Thoracic aorta (tissue), 2 donors: ENCODE measurements at regions not wholly inside any gene's neighbourhood (a gene's known extent, or its start where the extent isn't known, plus 50 kb on each side); places are given as distances from the start of the nearest gene placed in this dataset.

ENCODE experiments used
- ATAC-seq: fragments of 150-250 bp; one replicate; pipeline ENCODE4 v1.8.0; 2017; ENCODE audit warnings: low read depth; ENCODE audit not compliant: insufficient number of reproducible peaks, low FRiP score
- DNase-seq: peaks from one replicate; pipeline ENCODE4 v3.0.0-alpha.2; 2020; ENCODE audit warnings: low spot score
- H3K27ac ChIP-seq, 2 donors: fragments of 200-600 bp; sonication (generic); 1 replicate in 1 of 2; 2 replicates in 1 of 2; pipeline ENCODE4 v1.5.1; 2016; ENCODE audit warnings: mild to moderate bottlenecking in 2 of 2, moderate library complexity in 2 of 2
- H3K27me3 ChIP-seq: fragments of 200-600 bp; sonication (generic); replicated peaks from 2 replicates; pipeline ENCODE4 v1.6.0; 2016; ENCODE audit warnings: mild to moderate bottlenecking; ENCODE audit not compliant: insufficient read depth
- H3K36me3 ChIP-seq: fragments of 200-600 bp; sonication (generic); one replicate; pipeline ENCODE4 v1.5.1; 2016
- H3K4me1 ChIP-seq, 2 donors: fragments of 200-600 bp; sonication (generic); 1 replicate in 1 of 2; 2 replicates in 1 of 2; pipeline versions ENCODE4 v1.5.1 to v1.6.0; 2016; ENCODE audit warnings: low read depth in 2 of 2, mild to moderate bottlenecking in 1 of 2; ENCODE audit not compliant: control insufficient read depth in 1 of 2
- H3K4me3 ChIP-seq: fragments of 200-600 bp; sonication (generic); 2 replicates; pipeline ENCODE4 v1.5.1; 2016; ENCODE audit warnings: mild to moderate bottlenecking
- H3K9me3 ChIP-seq: fragments of 200-600 bp; sonication (generic); 2 replicates; pipeline ENCODE4 v1.5.1; 2016
- CTCF ChIP-seq: fragments of 200-600 bp; sonication (generic); IDR thresholded peaks from one replicate; pipeline ENCODE4 v1.5.1; 2019; ENCODE audit warnings: antibody characterized with exemption

GRCh38 chr20:12874933-12875332 is 133.8 kb upstream of the SPTLC3 start:
- no peak for ATAC-seq
- no peak for DNase-seq
- Histone ChIP-seq H3K4me1 (no peaks in the 10 kb centered on the region), H3K36me3 (no peaks in the 10 kb centered on the region), H3K4me3 (no peak overlapping the region), H3K27ac (no peak overlapping the region), H3K9me3 (no peaks in the 10 kb centered on the region), H3K27me3 (no peaks in the 10 kb centered on the region)
- no peak for TF ChIP-seq CTCF

GRCh38 chr20:12875510-12875909 is 133.3 kb upstream of the SPTLC3 start:
- H3K4me3 ChIP-seq: no peak overlapping the region
- H3K27ac ChIP-seq: no peak overlapping the region
- no peaks in the 10 kb centered on the region for H3K4me1 ChIP-seq
- H3K27me3 ChIP-seq: no peaks in the 10 kb centered on the region
- no peaks in the 10 kb centered on the region for H3K36me3 ChIP-seq
- no peaks in the 10 kb centered on the region for H3K9me3 ChIP-seq
- DNase-seq: no peak
- ATAC-seq: no peak
- no peak for TF ChIP-seq CTCF

GRCh38 chr20:12882832-12883506 is 125.8 kb upstream of the SPTLC3 start:
- no peak overlapping the region for H3K27ac ChIP-seq
- H3K27me3 ChIP-seq: no peaks in the 10 kb centered on the region
- DNase-seq: no peak
- H3K4me1 ChIP-seq: no peaks in the 10 kb centered on the region
- no peaks in the 10 kb centered on the region for H3K9me3 ChIP-seq
- ATAC-seq: no peak
- H3K36me3 ChIP-seq: no peaks in the 10 kb centered on the region
- H3K4me3 ChIP-seq: no peak overlapping the region
- TF ChIP-seq CTCF: no peak

- ATAC-seq: no peak
- Histone ChIP-seq H3K36me3 (no peaks in the 10 kb centered on the region), H3K4me1 (no peaks in the 10 kb centered on the region), H3K27me3 (no peaks in the 10 kb centered on the region), H3K27ac (no peak overlapping the region), H3K9me3 (no peaks in the 10 kb centered on the region), H3K4me3 (no peak overlapping the region)
- TF ChIP-seq CTCF: no peak
- no peak for DNase-seq
Observed at GRCh38 chr20:12883507-12883885, 125.3 kb upstream of the SPTLC3 start.

- TF ChIP-seq CTCF: no peak
- Histone ChIP-seq H3K9me3 (no peaks in the 10 kb centered on the region), H3K4me3 (no peak overlapping the region), H3K27ac (no peak overlapping the region), H3K36me3 (no peaks in the 10 kb centered on the region), H3K27me3 (no peaks in the 10 kb centered on the region), H3K4me1 (no peaks in the 10 kb centered on the region)
- no peak for ATAC-seq
- DNase-seq: no peak
Observed at GRCh38 chr20:12886618-12887363, 122.0 kb upstream of the SPTLC3 start.
